HUES6 (cell line): ENCODE measurements at regions not wholly inside any gene's neighbourhood (a gene's known extent, or its start where the extent isn't known, plus 50 kb on each side); places are given as distances from the start of the nearest gene placed in this dataset.

Experiments used
- H3K27ac ChIP-seq: 2 replicates; pipeline ENCODE4 v1.7.0; 2013; ENCODE audit warnings: low read depth, mild to moderate bottlenecking, low read length, inconsistent platforms
- H3K27me3 ChIP-seq: 2 replicates; pipeline ENCODE4 v1.6.1; 2013; ENCODE audit warnings: low read length; ENCODE audit not compliant: control insufficient read depth, insufficient read depth
- H3K36me3 ChIP-seq: 2 replicates; pipeline ENCODE4 v1.6.1; 2013; ENCODE audit warnings: low read length; ENCODE audit not compliant: control insufficient read depth, insufficient read depth
- H3K4me1 ChIP-seq: 2 replicates; pipeline ENCODE4 v1.6.1; 2013; ENCODE audit warnings: low read length; ENCODE audit not compliant: control insufficient read depth, insufficient read depth
- H3K4me3 ChIP-seq: 2 replicates; pipeline ENCODE4 v1.5.1; 2013; ENCODE audit warnings: low read depth, low read length
- H3K9ac ChIP-seq: one replicate; pipeline ENCODE4 v1.6.1; 2013; ENCODE audit warnings: mild to moderate bottlenecking, low read length
- H3K9me3 ChIP-seq: 2 replicates; pipeline ENCODE4 v1.6.1; 2013; ENCODE audit warnings: low read depth, low read length; ENCODE audit not compliant: control insufficient read depth, insufficient read depth

- H3K4me1 ChIP-seq: 0 out of 2 replicates have a peak, but pooled peaks cover 5% of the 10 kb centered on the region
- H3K9ac ChIP-seq: no peak overlapping the region
- H3K27ac ChIP-seq: no peak overlapping the region
- H3K9me3 ChIP-seq: no peaks in the 10 kb centered on the region
- no peak overlapping the region for H3K4me3 ChIP-seq
- H3K36me3 ChIP-seq: no peaks in the 10 kb centered on the region
- no peaks in the 10 kb centered on the region for H3K27me3 ChIP-seq
Measured at GRCh38 chr20:18984238-18985200, 170.9 kb downstream of the SCP2D1 start.

- Histone ChIP-seq H3K9me3 (no peaks in the 10 kb centered on the region), H3K9ac (no peak overlapping the region), H3K4me1 (0 out of 2 replicates have a peak, but pooled peaks cover 5% of the 10 kb centered on the region), H3K36me3 (no peaks in the 10 kb centered on the region), H3K27ac (no peak overlapping the region), H3K27me3 (no peaks in the 10 kb centered on the region), H3K4me3 (no peak overlapping the region)
Measured at GRCh38 chr20:18985551-18985950, 172.0 kb downstream of the SCP2D1 start.

- Histone ChIP-seq H3K9me3 (no peaks in the 10 kb centered on the region), H3K9ac (no peak overlapping the region), H3K4me3 (no peak overlapping the region), H3K4me1 (0 out of 2 replicates have a peak, but pooled peaks cover 5% of the 10 kb centered on the region), H3K27me3 (no peaks in the 10 kb centered on the region), H3K36me3 (no peaks in the 10 kb centered on the region), H3K27ac (no peak overlapping the region)
Measured at GRCh38 chr20:18986146-18986830, 172.7 kb downstream of the SCP2D1 start.

- H3K27ac ChIP-seq: no peak overlapping the region
- H3K9ac ChIP-seq: no peak overlapping the region
- H3K4me1 ChIP-seq: 0 out of 2 replicates have a peak, but pooled peaks cover 5% of the 10 kb centered on the region
- no peaks in the 10 kb centered on the region for H3K9me3 ChIP-seq
- no peaks in the 10 kb centered on the region for H3K36me3 ChIP-seq
- no peak overlapping the region for H3K4me3 ChIP-seq
- H3K27me3 ChIP-seq: no peaks in the 10 kb centered on the region
Measured at GRCh38 chr20:18986895-18987580, 173.5 kb downstream of the SCP2D1 start.

- Histone ChIP-seq H3K27me3 (no peaks in the 10 kb centered on the region), H3K27ac (no peak overlapping the region), H3K36me3 (no peaks in the 10 kb centered on the region), H3K4me1 (0 out of 2 replicates have a peak, but pooled peaks cover 5% of the 10 kb centered on the region), H3K9ac (no peak overlapping the region), H3K4me3 (no peak overlapping the region), H3K9me3 (peaks cover 3% of the 10 kb centered on the region; the same call in 1 of the 2 replicates)
Measured at GRCh38 chr20:18987781-18988360, 174.3 kb downstream of the SCP2D1 start.

- H3K9me3 ChIP-seq: peaks cover 8% of the 10 kb centered on the region
- no peaks in the 10 kb centered on the region for H3K27me3 ChIP-seq
- H3K9ac ChIP-seq: no peak overlapping the region
- H3K4me3 ChIP-seq: no peak overlapping the region
- no peaks in the 10 kb centered on the region for H3K36me3 ChIP-seq
- H3K27ac ChIP-seq: no peak overlapping the region
- 0 out of 2 replicates have a peak, but pooled peaks cover 5% of the 10 kb centered on the region for H3K4me1 ChIP-seq
Measured at GRCh38 chr20:18988701-18989100, 175.1 kb downstream of the SCP2D1 start.

- H3K27ac ChIP-seq: no peak overlapping the region
- H3K9me3 ChIP-seq: peaks cover 9% of the 10 kb centered on the region
- H3K36me3 ChIP-seq: no peaks in the 10 kb centered on the region
- no peak overlapping the region for H3K9ac ChIP-seq
- H3K4me3 ChIP-seq: no peak overlapping the region
- no peaks in the 10 kb centered on the region for H3K27me3 ChIP-seq
- no peaks in the 10 kb centered on the region for H3K4me1 ChIP-seq
Measured at GRCh38 chr20:18989736-18990474, 176.3 kb downstream of the SCP2D1 start.

- no peaks in the 10 kb centered on the region for H3K36me3 ChIP-seq
- H3K9ac ChIP-seq: no peak overlapping the region
- H3K27me3 ChIP-seq: no peaks in the 10 kb centered on the region
- no peak overlapping the region for H3K4me3 ChIP-seq
- no peaks in the 10 kb centered on the region for H3K4me1 ChIP-seq
- peaks cover 9% of the 10 kb centered on the region for H3K9me3 ChIP-seq
- no peak overlapping the region for H3K27ac ChIP-seq
Measured at GRCh38 chr20:18991012-18991411, 177.4 kb downstream of the SCP2D1 start.

GRCh38 chr20:18992418-18992817 lies 178.8 kb downstream of the SCP2D1 start:
- H3K9ac ChIP-seq: no peak overlapping the region

GRCh38 chr20:18995455-18995854 lies 181.9 kb downstream of the SCP2D1 start:
- H3K9ac ChIP-seq: no peak overlapping the region
- H3K27ac ChIP-seq: no peak overlapping the region
- no peaks in the 10 kb centered on the region for H3K27me3 ChIP-seq
- no peak overlapping the region for H3K4me3 ChIP-seq
- H3K9me3 ChIP-seq: peaks cover 9% of the 10 kb centered on the region
- no peaks in the 10 kb centered on the region for H3K4me1 ChIP-seq
- no peaks in the 10 kb centered on the region for H3K36me3 ChIP-seq

More at GRCh38 chr20:18992418-18992817, 178.8 kb downstream of the SCP2D1 start:
- Histone ChIP-seq H3K27ac (no peak overlapping the region), H3K27me3 (no peaks in the 10 kb centered on the region), H3K9me3 (peaks cover 9% of the 10 kb centered on the region), H3K4me1 (no peaks in the 10 kb centered on the region), H3K36me3 (no peaks in the 10 kb centered on the region), H3K4me3 (no peak overlapping the region)
